Activated T-cell treated with anti-CD3 and anti-CD28 coated beads, Interleukin-2, amount 50 U/mL, for 4 hours (primary cell): ENCODE measurements at regions not wholly inside any gene's neighbourhood (a gene's known extent, or its start where the extent isn't known, plus 50 kb on each side); places are given as distances from the start of the nearest gene placed in this dataset.

Experiments used
- ATAC-seq, 2 donors: fragments of 200-7000 bp; cut with Tn5 transposase; one replicate each; pipeline ENCODE4 v1.10.0; 2021
- DNase-seq: peaks from one replicate; pipeline ENCODE4 v3.0.0-alpha.2; 2020
- H3K27me3 Mint-ChIP-seq: one replicate; pipeline ENCODE4 v1.8.0; 2021; ENCODE audit warnings: low read depth, mixed read lengths
- H3K36me3 Mint-ChIP-seq: one replicate; pipeline ENCODE4 v1.8.0; 2022; ENCODE audit warnings: mixed read lengths; ENCODE audit not compliant: insufficient read depth
- H3K4me1 Mint-ChIP-seq: one replicate; pipeline ENCODE4 v1.8.0; 2021; ENCODE audit warnings: low read depth, mixed read lengths
- H3K4me3 Mint-ChIP-seq: one replicate; pipeline ENCODE4 v1.8.0; 2021; ENCODE audit warnings: mild to moderate bottlenecking, moderate library complexity, mixed read lengths
- H3K9me3 Mint-ChIP-seq: one replicate; pipeline ENCODE4 v1.8.0; 2021; ENCODE audit warnings: mixed read lengths

GRCh38 chr14:95433094-95433478 is 83.4 kb downstream of the SYNE3 start:
- ATAC-seq (no peak), DNase-seq (no peak)
- H3K9me3 Mint-ChIP-seq: no peaks in the 10 kb centered on the region
- no peaks in the 10 kb centered on the region for H3K27me3 Mint-ChIP-seq
- no peaks in the 10 kb centered on the region for H3K4me1 Mint-ChIP-seq
- H3K4me3 Mint-ChIP-seq: no peak overlapping the region
- peaks cover 39% of the 10 kb centered on the region for H3K36me3 Mint-ChIP-seq

- ATAC-seq (no peak), DNase-seq (no peak)
- H3K4me3 Mint-ChIP-seq: no peak overlapping the region
- no peaks in the 10 kb centered on the region for H3K9me3 Mint-ChIP-seq
- H3K4me1 Mint-ChIP-seq: no peaks in the 10 kb centered on the region
- no peaks in the 10 kb centered on the region for H3K27me3 Mint-ChIP-seq
- H3K36me3 Mint-ChIP-seq: peaks cover 44% of the 10 kb centered on the region
Measured at GRCh38 chr14:95432144-95433093, 84.0 kb downstream of the SYNE3 start.

- Mint-ChIP-seq H3K27me3 (no peaks in the 10 kb centered on the region), H3K36me3 (peaks cover 41% of the 10 kb centered on the region), H3K9me3 (no peaks in the 10 kb centered on the region), H3K4me1 (no peaks in the 10 kb centered on the region), H3K4me3 (no peak overlapping the region)
- no peak for DNase-seq
- peak; percentile 46 to 59 for ATAC-seq
Measured at GRCh38 chr14:95431199-95432143, 85.0 kb downstream of the SYNE3 start.

- H3K36me3 Mint-ChIP-seq: peaks cover 32% of the 10 kb centered on the region
- no peaks in the 10 kb centered on the region for H3K4me1 Mint-ChIP-seq
- no peaks in the 10 kb centered on the region for H3K9me3 Mint-ChIP-seq
- no peak overlapping the region for H3K4me3 Mint-ChIP-seq
- no peak for ATAC-seq
- no peak for DNase-seq
- no peaks in the 10 kb centered on the region for H3K27me3 Mint-ChIP-seq
Measured at GRCh38 chr14:95428557-95428956, 87.9 kb downstream of the SYNE3 start.

GRCh38 chr14:95426116-95426475 is 90.4 kb downstream of the SYNE3 start:
- Mint-ChIP-seq H3K4me1 (no peaks in the 10 kb centered on the region), H3K27me3 (no peaks in the 10 kb centered on the region), H3K9me3 (no peaks in the 10 kb centered on the region), H3K36me3 (peaks cover 39% of the 10 kb centered on the region), H3K4me3 (no peak overlapping the region)
- ATAC-seq: no peak
- no peak for DNase-seq

GRCh38 chr14:95425369-95426115 is 90.9 kb downstream of the SYNE3 start:
- DNase-seq (no peak), ATAC-seq (no peak)
- no peaks in the 10 kb centered on the region for H3K9me3 Mint-ChIP-seq
- no peaks in the 10 kb centered on the region for H3K27me3 Mint-ChIP-seq
- H3K4me1 Mint-ChIP-seq: no peaks in the 10 kb centered on the region
- H3K4me3 Mint-ChIP-seq: no peak overlapping the region
- H3K36me3 Mint-ChIP-seq: peaks cover 42% of the 10 kb centered on the region

- Mint-ChIP-seq H3K4me1 (no peaks in the 10 kb centered on the region), H3K36me3 (peaks cover 47% of the 10 kb centered on the region), H3K27me3 (no peaks in the 10 kb centered on the region), H3K4me3 (no peak overlapping the region), H3K9me3 (no peaks in the 10 kb centered on the region)
- no peak for DNase-seq
- ATAC-seq: no peak
Measured at GRCh38 chr14:95424529-95424928, 91.9 kb downstream of the SYNE3 start.

GRCh38 chr14:95421741-95422140 is 94.7 kb downstream of the SYNE3 start:
- Mint-ChIP-seq H3K36me3 (peaks cover 53% of the 10 kb centered on the region), H3K27me3 (no peaks in the 10 kb centered on the region), H3K9me3 (no peaks in the 10 kb centered on the region), H3K4me3 (no peak overlapping the region), H3K4me1 (no peaks in the 10 kb centered on the region)
- ATAC-seq: no peak
- DNase-seq: no peak

GRCh38 chr14:95420060-95420459 is 96.4 kb downstream of the SYNE3 start:
- ATAC-seq: no peak
- peaks cover 51% of the 10 kb centered on the region for H3K36me3 Mint-ChIP-seq

GRCh38 chr14:95419569-95419968 is 96.9 kb downstream of the SYNE3 start:
- no peaks in the 10 kb centered on the region for H3K4me1 Mint-ChIP-seq
- H3K4me3 Mint-ChIP-seq: no peak overlapping the region
- DNase-seq (no peak), ATAC-seq (no peak)
- no peaks in the 10 kb centered on the region for H3K27me3 Mint-ChIP-seq
- H3K36me3 Mint-ChIP-seq: peaks cover 51% of the 10 kb centered on the region
- no peaks in the 10 kb centered on the region for H3K9me3 Mint-ChIP-seq

More at GRCh38 chr14:95420060-95420459, 96.4 kb downstream of the SYNE3 start:
- Mint-ChIP-seq H3K9me3 (no peaks in the 10 kb centered on the region), H3K27me3 (no peaks in the 10 kb centered on the region), H3K4me3 (no peak overlapping the region), H3K4me1 (no peaks in the 10 kb centered on the region)
- DNase-seq: no peak

GRCh38 chr14:95418858-95419257 is 97.6 kb downstream of the SYNE3 start:
- no peak overlapping the region for H3K4me3 Mint-ChIP-seq
- ATAC-seq (no peak), DNase-seq (no peak)
- peaks cover 47% of the 10 kb centered on the region for H3K36me3 Mint-ChIP-seq
- H3K27me3 Mint-ChIP-seq: no peaks in the 10 kb centered on the region
- no peaks in the 10 kb centered on the region for H3K9me3 Mint-ChIP-seq
- H3K4me1 Mint-ChIP-seq: no peaks in the 10 kb centered on the region

- ATAC-seq (no peak), DNase-seq (no peak)
- H3K4me1 Mint-ChIP-seq: no peaks in the 10 kb centered on the region
- H3K9me3 Mint-ChIP-seq: no peaks in the 10 kb centered on the region
- H3K27me3 Mint-ChIP-seq: no peaks in the 10 kb centered on the region
- H3K36me3 Mint-ChIP-seq: peaks cover 41% of the 10 kb centered on the region
- no peak overlapping the region for H3K4me3 Mint-ChIP-seq
Measured at GRCh38 chr14:95417492-95417891, 97.8 kb upstream of the CLMN start.

GRCh38 chr14:95415993-95416392 is 96.3 kb upstream of the CLMN start:
- Mint-ChIP-seq H3K9me3 (no peaks in the 10 kb centered on the region), H3K4me1 (no peaks in the 10 kb centered on the region), H3K36me3 (peaks cover 32% of the 10 kb centered on the region), H3K4me3 (no peak overlapping the region), H3K27me3 (no peaks in the 10 kb centered on the region)
- no peak for ATAC-seq
- DNase-seq: no peak
